NCI-H128 (cell line): ENCODE measurements at regions not wholly inside any gene's neighbourhood (a gene's known extent, or its start where the extent isn't known, plus 50 kb on each side); places are given as distances from the start of the nearest gene placed in this dataset.

Experiments used
- DNase-seq: peaks from one replicate; lab custom pipeline; 2025; ENCODE audit not compliant: unreplicated experiment; lab: John Stamatoyannopoulos, UW

GRCh38 chr2:217260441-217261115 is 400.7 kb upstream of the TNP1 start:
- DNase-seq: no peak

- no peak for DNase-seq
Observed at GRCh38 chr2:217258170-217258569, 398.3 kb upstream of the TNP1 start.

- DNase-seq: no peak
Observed at GRCh38 chr2:217256251-217256650, 396.4 kb upstream of the TNP1 start.

GRCh38 chr2:217254111-217254510 is 394.2 kb upstream of the TNP1 start:
- no peak for DNase-seq

- DNase-seq: no peak
Observed at GRCh38 chr2:217252181-217252580, 392.3 kb upstream of the TNP1 start.

GRCh38 chr2:217250013-217250524 is 390.2 kb upstream of the TNP1 start:
- DNase-seq: no peak

- DNase-seq: no peak
Observed at GRCh38 chr2:217249121-217250012, 389.5 kb upstream of the TNP1 start.

- peak; percentile 64 for DNase-seq
Observed at GRCh38 chr2:217248312-217248935, 388.6 kb upstream of the TNP1 start.

- DNase-seq: no peak
Observed at GRCh38 chr2:217247476-217247875, 387.6 kb upstream of the TNP1 start.

GRCh38 chr2:217246108-217246507 is 386.2 kb upstream of the TNP1 start:
- DNase-seq: no peak

GRCh38 chr2:217244815-217245214 is 385.0 kb upstream of the TNP1 start:
- no peak for DNase-seq

GRCh38 chr2:217242947-217243346 is 383.1 kb upstream of the TNP1 start:
- no peak for DNase-seq

- no peak for DNase-seq
Observed at GRCh38 chr2:217231724-217232123, 371.9 kb upstream of the TNP1 start.

- DNase-seq: no peak
Observed at GRCh38 chr2:217231212-217231611, 371.3 kb upstream of the TNP1 start.

GRCh38 chr2:217228732-217229131 is 368.9 kb upstream of the TNP1 start:
- no peak for DNase-seq

- DNase-seq: no peak
Observed at GRCh38 chr2:217227794-217228193, 367.9 kb upstream of the TNP1 start.

- DNase-seq: no peak
Observed at GRCh38 chr2:217225596-217225995, 365.7 kb upstream of the TNP1 start.

GRCh38 chr2:217223222-217223930 is 363.5 kb upstream of the TNP1 start:
- DNase-seq: no peak

GRCh38 chr2:217222309-217222910 is 362.5 kb upstream of the TNP1 start:
- DNase-seq: no peak

GRCh38 chr2:217220228-217221013 is 360.6 kb upstream of the TNP1 start:
- DNase-seq: no peak
